ENCODE measurements at regions not wholly inside any gene's neighbourhood (a gene's known extent, or its start where the extent isn't known, plus 50 kb on each side); places are given as distances from the start of the nearest gene placed in this dataset.

GRCh38 chr3:88000853-88001252, 58.0 kb downstream of the CGGBP1 start:
- Histone ChIP-seq H3K4me3 (no peak overlapping the region), H3K27me3 (no peaks in the 10 kb centered on the region), H3K27ac (no peak overlapping the region), H3K9me3 (peaks cover 0 to 5% (median 0%) of the 10 kb centered on the region in 3 donors), H3K4me1 (peaks cover 21% of the 10 kb centered on the region), H3K36me3 (replicated peaks in 1 of 2; ENCODE audit: insufficient read depth in 1 of 2, low read depth in 2 of 2) (no peaks in the 10 kb centered on the region)
- ATAC-seq (no peak), DNase-seq (peak in 3 of 4 donors; percentile 28 to 29 (median 29))
- intact Hi-C loops (cut with DNase I) = loop anchor here (5.0 kb wide), 1 partner anchor 704 kb away; no protein-coding TSS in a partner anchor
- TF ChIP-seq CTCF (IDR thresholded peaks at IDR 0.05) (no peak), POLR2A (IDR thresholded peaks at IDR 0.05) (no peak)
- 57 to 58% methylated on average over 13 of the region's 13 CpGs for WGBS, 2 donors

GRCh38 chr3:87997966-87998365, 60.8 kb downstream of the CGGBP1 start:
- Histone ChIP-seq H3K36me3 (replicated peaks in 1 of 2; ENCODE audit: insufficient read depth in 1 of 2, low read depth in 2 of 2) (no peaks in the 10 kb centered on the region), H3K4me3 (no peak overlapping the region), H3K27ac (peak overlapping the region in 1 of 4 donors; percentile 34), H3K9me3 (no peaks in the 10 kb centered on the region), H3K4me1 (peaks cover 17% of the 10 kb centered on the region), H3K27me3 (no peaks in the 10 kb centered on the region)
- TF ChIP-seq CTCF (IDR thresholded peaks at IDR 0.05) (no peak), POLR2A (IDR thresholded peaks at IDR 0.05) (no peak)
- DNase-seq (no peak), ATAC-seq (no peak)
- intact Hi-C loops (cut with DNase I) = no loop called here

- WGBS, 2 donors = 11 to 14% methylated on average over 4 of the region's 4 CpGs
- DNase-seq = peak in 2 of 4 donors; percentile 37 to 47
- Histone ChIP-seq H3K4me1 (peaks cover 11% of the 10 kb centered on the region), H3K36me3 (replicated peaks in 1 of 2; ENCODE audit: insufficient read depth in 1 of 2, low read depth in 2 of 2) (no peaks in the 10 kb centered on the region), H3K4me3 (no peak overlapping the region), H3K27me3 (no peaks in the 10 kb centered on the region), H3K27ac (peak overlapping the region in 1 of 4 donors; percentile 34), H3K9me3 (no peaks in the 10 kb centered on the region)
- intact Hi-C loops (cut with DNase I) = no loop called here
- ATAC-seq = no peak
- TF ChIP-seq CTCF (IDR thresholded peaks at IDR 0.05) = no peak
- no peak for TF ChIP-seq POLR2A (IDR thresholded peaks at IDR 0.05)
Observed at GRCh38 chr3:87997298-87997697, 61.5 kb downstream of the CGGBP1 start.

- ATAC-seq = no peak
- Histone ChIP-seq H3K36me3 (replicated peaks in 1 of 2; ENCODE audit: insufficient read depth in 1 of 2, low read depth in 2 of 2) (no peaks in the 10 kb centered on the region), H3K9me3 (no peaks in the 10 kb centered on the region), H3K4me1 (peaks cover 8% of the 10 kb centered on the region), H3K27ac (peak overlapping the region in 1 of 4 donors; percentile 34), H3K27me3 (no peaks in the 10 kb centered on the region), H3K4me3 (no peak overlapping the region)
- 19 to 23% methylated on average over 2 of the region's 2 CpGs for WGBS, 2 donors
- TF ChIP-seq CTCF (IDR thresholded peaks at IDR 0.05) (no peak), POLR2A (IDR thresholded peaks at IDR 0.05) (no peak)
- DNase-seq = no peak
- intact Hi-C loops (cut with DNase I) = no loop called here
Observed at GRCh38 chr3:87996882-87997281, 61.9 kb downstream of the CGGBP1 start.

GRCh38 chr3:87993566-87993965, 65.2 kb downstream of the CGGBP1 start:
- Histone ChIP-seq H3K4me1 (peaks cover 8% of the 10 kb centered on the region), H3K27me3 (no peaks in the 10 kb centered on the region), H3K27ac (no peak overlapping the region), H3K9me3 (no peaks in the 10 kb centered on the region), H3K4me3 (no peak overlapping the region), H3K36me3 (replicated peaks in 1 of 2; ENCODE audit: insufficient read depth in 1 of 2, low read depth in 2 of 2) (no peaks in the 10 kb centered on the region)
- 88% methylated on average over 4 of the region's 4 CpGs for WGBS, 2 donors
- no peak for ATAC-seq
- TF ChIP-seq POLR2A (IDR thresholded peaks at IDR 0.05) (no peak), CTCF (IDR thresholded peaks at IDR 0.05) (no peak)
- intact Hi-C loops (cut with DNase I) = no loop called here
- no peak for DNase-seq

All from body of pancreas (tissue), 4 donors.